Smooth muscle cell (in vitro differentiated cells): ENCODE measurements at regions not wholly inside any gene's neighbourhood (a gene's known extent, or its start where the extent isn't known, plus 50 kb on each side); places are given as distances from the start of the nearest gene placed in this dataset.

Experiments used
- DNase-seq: peaks from one replicate; lab custom pipeline; 2025; ENCODE audit not compliant: unreplicated experiment; lab: John Stamatoyannopoulos, UW
- H2AFZ ChIP-seq: fragments of 200-600 bp; sonication (generic); 2 replicates; pipeline ENCODE4 v1.6.0; 2016; ENCODE audit warnings: antibody characterized with exemption, low read depth, mild to moderate bottlenecking
- H3F3A ChIP-seq: fragments of 200-600 bp; sonication (generic); 2 replicates; pipeline ENCODE4 v1.6.0; 2017; ENCODE audit warnings: antibody characterized with exemption, low read depth
- H3K27ac ChIP-seq: fragments of 200-600 bp; sonication (generic); 2 replicates; pipeline ENCODE4 v1.5.1; 2016; ENCODE audit warnings: low read depth, mild to moderate bottlenecking
- H3K27me3 ChIP-seq: fragments of 200-600 bp; sonication (generic); 2 replicates; pipeline ENCODE4 v1.6.1; 2016; ENCODE audit warnings: low read depth, mild to moderate bottlenecking
- H3K36me3 ChIP-seq: fragments of 200-600 bp; sonication (generic); 2 replicates; pipeline ENCODE4 v1.5.1; 2016; ENCODE audit warnings: low read depth
- H3K4me1 ChIP-seq: fragments of 200-600 bp; sonication (generic); 2 replicates; pipeline ENCODE4 v1.5.1; 2016; ENCODE audit warnings: low read depth
- H3K4me2 ChIP-seq: fragments of 200-600 bp; sonication (generic); 2 replicates; pipeline ENCODE4 v1.6.0; 2016; ENCODE audit warnings: mild to moderate bottlenecking
- H3K4me3 ChIP-seq: fragments of 200-600 bp; sonication (generic); 2 replicates; pipeline ENCODE4 v1.5.1; 2016; ENCODE audit warnings: mild to moderate bottlenecking
- H3K79me2 ChIP-seq: fragments of 200-600 bp; sonication (generic); 2 replicates; pipeline ENCODE4 v1.6.0; 2016; ENCODE audit warnings: low read depth, mild to moderate bottlenecking
- H3K9ac ChIP-seq: fragments of 200-600 bp; sonication (generic); 2 replicates; pipeline ENCODE4 v1.6.0; 2016; ENCODE audit warnings: low read depth
- H3K9me3 ChIP-seq: fragments of 200-600 bp; sonication (generic); replicated peaks from 2 replicates; pipeline ENCODE4 v1.5.1; 2016; ENCODE audit warnings: low read depth
- H4K20me1 ChIP-seq: fragments of 200-600 bp; sonication (generic); 2 replicates; pipeline ENCODE4 v1.6.0; 2016; ENCODE audit warnings: low read depth
- CTCF ChIP-seq: fragments of 200-600 bp; sonication (generic); IDR thresholded peaks from 2 replicates; pipeline ENCODE4 v1.5.1; 2017; ENCODE audit warnings: borderline replicate concordance, mild to moderate bottlenecking, antibody characterized with exemption; ENCODE audit not compliant: insufficient read depth, poor library complexity, severe bottlenecking
- WGBS: methylation state at CpG from one replicate; pipeline ENCODE4 v1.1.7; 2016; ENCODE audit warnings: low lambda C conversion rate; 5-methylcytosine and 5-hydroxymethylcytosine counted together

- no peaks in the 10 kb centered on the region for H3K27me3 ChIP-seq
- H3K9ac ChIP-seq: no peak overlapping the region
- H3K36me3 ChIP-seq: no peaks in the 10 kb centered on the region
- WGBS: 80% methylated on average over 2 of the region's 2 CpGs
- H3K4me3 ChIP-seq: no peak overlapping the region
- H3K4me1 ChIP-seq: no peaks in the 10 kb centered on the region
- H4K20me1 ChIP-seq: no peaks in the 10 kb centered on the region
- H2AFZ ChIP-seq: no peak overlapping the region
- no peak overlapping the region for H3K4me2 ChIP-seq
- no peaks in the 10 kb centered on the region for H3K79me2 ChIP-seq
- DNase-seq: no peak
- H3K9me3 ChIP-seq: no peaks in the 10 kb centered on the region
- no peaks in the 10 kb centered on the region for H3F3A ChIP-seq
- no peak for TF ChIP-seq CTCF
- no peak overlapping the region for H3K27ac ChIP-seq
Observed at GRCh38 chrX:44690129-44690528, 147.5 kb upstream of the FUNDC1 start.

GRCh38 chrX:44675362-44676024 is 132.8 kb upstream of the FUNDC1 start:
- no peaks in the 10 kb centered on the region for H3K4me1 ChIP-seq
- H3K36me3 ChIP-seq: no peaks in the 10 kb centered on the region
- H3F3A ChIP-seq: no peaks in the 10 kb centered on the region
- WGBS: 72% methylated on average over 10 of the region's 10 CpGs
- no peak overlapping the region for H2AFZ ChIP-seq
- no peak overlapping the region for H3K4me3 ChIP-seq
- H3K9ac ChIP-seq: no peak overlapping the region
- no peak for DNase-seq
- no peaks in the 10 kb centered on the region for H3K79me2 ChIP-seq
- TF ChIP-seq CTCF: no peak
- H3K27me3 ChIP-seq: no peaks in the 10 kb centered on the region
- no peaks in the 10 kb centered on the region for H4K20me1 ChIP-seq
- H3K27ac ChIP-seq: no peak overlapping the region
- no peak overlapping the region for H3K4me2 ChIP-seq
- H3K9me3 ChIP-seq: no peaks in the 10 kb centered on the region

GRCh38 chrX:44674906-44675305 is 132.2 kb upstream of the FUNDC1 start:
- WGBS: 79% methylated on average over 2 of the region's 2 CpGs
- no peak for DNase-seq
- no peaks in the 10 kb centered on the region for H3K4me1 ChIP-seq
- no peak overlapping the region for H2AFZ ChIP-seq
- H3K9ac ChIP-seq: no peak overlapping the region
- H3K79me2 ChIP-seq: no peaks in the 10 kb centered on the region
- H3F3A ChIP-seq: no peaks in the 10 kb centered on the region
- no peaks in the 10 kb centered on the region for H3K9me3 ChIP-seq
- no peak overlapping the region for H3K4me3 ChIP-seq
- H4K20me1 ChIP-seq: no peaks in the 10 kb centered on the region
- TF ChIP-seq CTCF: no peak
- H3K27ac ChIP-seq: no peak overlapping the region
- no peaks in the 10 kb centered on the region for H3K27me3 ChIP-seq
- H3K36me3 ChIP-seq: no peaks in the 10 kb centered on the region
- no peak overlapping the region for H3K4me2 ChIP-seq

GRCh38 chrX:44669626-44670025 is 127.0 kb upstream of the FUNDC1 start:
- Histone ChIP-seq H3F3A (no peaks in the 10 kb centered on the region), H3K36me3 (no peaks in the 10 kb centered on the region), H3K9ac (no peak overlapping the region), H3K9me3 (no peaks in the 10 kb centered on the region), H4K20me1 (no peaks in the 10 kb centered on the region), H3K4me2 (no peak overlapping the region), H2AFZ (no peak overlapping the region), H3K4me3 (no peak overlapping the region), H3K4me1 (no peaks in the 10 kb centered on the region), H3K27ac (no peak overlapping the region), H3K79me2 (no peaks in the 10 kb centered on the region), H3K27me3 (no peaks in the 10 kb centered on the region)
- DNase-seq: no peak
- no peak for TF ChIP-seq CTCF
- WGBS: 83% methylated on average over 1 of the region's 1 CpG
